GM12874 (cell line): ENCODE measurements at regions not wholly inside any gene's neighbourhood (a gene's known extent, or its start where the extent isn't known, plus 50 kb on each side); places are given as distances from the start of the nearest gene placed in this dataset.

ENCODE experiments used
- TF ChIP-seq, protein P1 (sequence below): IDR thresholded peaks from 2 replicates; pipeline ENCODE4 v1.5.1; 2011; ENCODE audit warnings: low read depth, mild to moderate bottlenecking, control low read depth, low read length, moderate library complexity; ENCODE audit not compliant: insufficient read depth

DNA sequence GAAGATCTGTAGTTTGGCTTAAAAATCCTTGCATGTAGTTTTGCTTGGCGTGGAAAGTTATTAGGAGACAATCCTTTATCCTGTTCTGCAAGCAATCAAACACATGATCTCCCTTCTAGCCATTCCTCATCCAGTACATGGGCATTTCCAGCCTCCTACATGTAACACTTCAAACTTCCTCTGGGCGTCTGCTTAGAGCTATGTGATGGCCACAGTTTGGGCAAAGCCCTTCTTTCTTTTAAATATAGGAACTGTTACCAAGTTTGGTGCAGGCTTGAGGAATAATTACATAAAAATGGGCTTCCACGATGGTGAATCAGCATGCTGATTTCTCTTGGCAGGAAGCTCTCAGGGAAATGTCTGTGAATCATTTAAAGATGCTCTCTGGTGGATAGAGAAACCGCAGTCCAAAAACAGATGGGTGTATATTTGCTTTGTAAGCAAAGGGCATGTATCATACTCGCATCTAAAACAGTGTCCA is 176.9 kb upstream of the FMN2 start:
- TF ChIP-seq, protein P1, sequence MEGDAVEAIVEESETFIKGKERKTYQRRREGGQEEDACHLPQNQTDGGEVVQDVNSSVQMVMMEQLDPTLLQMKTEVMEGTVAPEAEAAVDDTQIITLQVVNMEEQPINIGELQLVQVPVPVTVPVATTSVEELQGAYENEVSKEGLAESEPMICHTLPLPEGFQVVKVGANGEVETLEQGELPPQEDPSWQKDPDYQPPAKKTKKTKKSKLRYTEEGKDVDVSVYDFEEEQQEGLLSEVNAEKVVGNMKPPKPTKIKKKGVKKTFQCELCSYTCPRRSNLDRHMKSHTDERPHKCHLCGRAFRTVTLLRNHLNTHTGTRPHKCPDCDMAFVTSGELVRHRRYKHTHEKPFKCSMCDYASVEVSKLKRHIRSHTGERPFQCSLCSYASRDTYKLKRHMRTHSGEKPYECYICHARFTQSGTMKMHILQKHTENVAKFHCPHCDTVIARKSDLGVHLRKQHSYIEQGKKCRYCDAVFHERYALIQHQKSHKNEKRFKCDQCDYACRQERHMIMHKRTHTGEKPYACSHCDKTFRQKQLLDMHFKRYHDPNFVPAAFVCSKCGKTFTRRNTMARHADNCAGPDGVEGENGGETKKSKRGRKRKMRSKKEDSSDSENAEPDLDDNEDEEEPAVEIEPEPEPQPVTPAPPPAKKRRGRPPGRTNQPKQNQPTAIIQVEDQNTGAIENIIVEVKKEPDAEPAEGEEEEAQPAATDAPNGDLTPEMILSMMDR: no peak

DNA sequence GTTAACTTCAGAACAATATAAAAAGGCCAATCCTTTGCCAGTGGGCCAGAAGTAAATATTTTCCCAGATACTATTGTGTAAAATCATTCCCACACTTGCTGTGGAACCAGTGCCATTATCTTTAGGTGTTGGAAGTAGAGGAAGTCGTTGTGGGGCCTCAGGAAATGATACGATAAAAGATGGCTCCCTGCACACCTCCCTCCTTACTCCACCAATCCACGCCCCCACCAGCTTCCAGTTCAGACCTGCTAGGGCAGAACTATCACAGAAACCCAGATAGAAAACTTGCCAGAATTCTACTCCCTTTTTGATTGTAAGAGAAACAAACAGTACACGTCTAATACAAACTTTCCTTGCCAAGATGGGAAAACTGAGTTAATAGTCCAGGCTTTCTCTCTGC is 173.0 kb upstream of the FMN2 start:
- TF ChIP-seq, protein P1: no peak

DNA sequence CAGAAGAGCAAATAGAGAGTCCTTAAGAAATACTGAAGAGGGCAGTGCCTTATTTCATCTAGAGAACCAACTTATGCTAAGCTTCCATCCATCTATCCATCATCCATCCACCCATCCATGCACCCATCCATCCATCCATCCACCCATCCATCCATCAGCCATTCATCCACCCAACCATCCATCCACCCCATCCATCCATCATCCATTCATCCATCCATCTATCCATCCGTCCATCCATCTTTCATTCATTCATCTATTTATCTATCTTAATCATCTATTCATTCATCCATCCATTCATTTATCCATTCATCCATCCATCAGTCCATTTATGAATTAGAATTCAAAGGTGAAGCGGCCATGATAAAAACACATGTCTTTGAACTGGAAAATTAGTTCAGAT is 171.5 kb upstream of the FMN2 start:
- TF ChIP-seq, protein P1: no peak

DNA sequence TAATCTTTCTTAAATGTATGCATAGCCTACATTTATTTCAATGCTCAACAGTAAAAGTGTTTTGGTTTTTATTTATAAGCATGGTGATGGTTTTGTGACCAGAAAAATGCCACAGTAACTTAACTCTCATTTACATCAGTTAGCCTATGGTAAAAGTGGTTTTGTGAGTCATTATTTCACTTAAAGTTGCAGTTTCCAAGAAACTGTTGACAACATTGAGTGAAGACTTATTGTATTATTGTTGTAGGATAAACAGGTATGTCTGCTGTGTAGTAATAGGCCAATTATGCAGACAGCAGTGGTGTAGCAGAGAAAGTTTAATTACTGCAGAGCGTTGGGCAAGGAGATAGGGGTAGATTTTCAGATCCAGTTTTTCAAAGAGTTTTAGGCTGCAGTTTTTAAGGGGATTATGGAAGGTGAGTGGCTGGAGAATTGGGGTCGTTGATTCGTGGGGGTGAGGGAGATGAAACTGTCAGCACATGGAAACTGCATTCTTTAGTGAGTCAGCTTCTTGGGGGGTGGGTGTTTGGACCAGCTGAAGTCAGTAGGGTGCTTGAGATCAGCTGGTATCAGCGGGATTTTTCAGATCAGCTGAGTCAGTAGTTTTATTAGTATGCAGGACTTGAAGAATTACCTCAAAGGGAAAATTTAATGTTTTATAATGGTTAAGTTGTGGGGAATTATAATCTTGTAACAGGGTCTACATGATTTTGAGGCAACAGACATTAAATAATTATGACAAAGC is 168.7 kb upstream of the FMN2 start:
- TF ChIP-seq, protein P1: no peak

DNA sequence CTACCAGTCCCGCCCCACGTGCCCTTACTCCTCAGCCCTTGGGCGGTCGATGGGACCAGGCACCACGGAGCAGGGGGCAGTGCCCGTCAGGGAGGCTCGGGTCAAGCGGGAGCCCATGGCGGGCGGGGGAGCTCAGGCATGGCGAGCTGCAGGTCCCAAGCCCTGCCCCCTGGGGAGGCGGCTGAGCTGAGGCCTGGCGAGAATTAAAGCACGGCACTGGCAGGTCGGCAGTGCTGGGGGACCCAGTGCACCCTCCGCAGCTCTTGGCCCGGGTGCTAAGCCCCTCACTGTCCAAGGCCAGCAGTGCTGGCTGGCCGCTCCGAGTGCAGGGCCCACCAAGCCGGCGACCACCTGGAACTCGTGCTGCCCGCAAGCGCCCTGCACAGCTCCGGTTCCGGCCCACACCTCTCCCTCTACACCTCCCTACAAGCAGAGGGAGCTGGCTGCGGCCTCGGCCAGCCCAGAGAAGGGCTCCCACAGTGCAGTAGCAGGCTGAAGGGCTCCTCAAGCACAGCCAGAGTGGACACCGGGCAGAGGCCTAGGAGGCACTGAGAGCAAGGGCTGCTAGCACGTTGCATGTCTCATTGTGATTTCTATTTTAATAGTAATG is 166.8 kb upstream of the FMN2 start:
- TF ChIP-seq, protein P1: no peak

DNA sequence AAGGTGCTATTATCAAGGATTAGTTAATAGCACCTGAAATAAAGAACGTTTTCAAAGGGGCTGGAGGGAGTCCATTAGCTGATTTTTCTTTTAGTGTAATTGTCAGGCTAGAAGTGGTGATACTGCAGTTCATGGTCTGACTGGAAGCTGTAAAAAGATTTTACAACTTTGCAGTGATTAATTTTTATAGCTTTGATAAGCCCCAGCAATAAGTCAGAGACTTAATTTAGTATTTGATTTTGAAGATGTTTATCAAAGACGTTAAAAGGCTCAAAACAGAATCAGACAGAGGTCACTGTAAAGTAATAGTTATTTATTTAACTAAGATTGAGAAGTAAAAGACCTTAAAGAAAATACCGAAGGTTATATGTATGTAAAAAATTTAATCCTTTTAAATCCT is 165.5 kb upstream of the FMN2 start:
- TF ChIP-seq, protein P1: no peak

DNA sequence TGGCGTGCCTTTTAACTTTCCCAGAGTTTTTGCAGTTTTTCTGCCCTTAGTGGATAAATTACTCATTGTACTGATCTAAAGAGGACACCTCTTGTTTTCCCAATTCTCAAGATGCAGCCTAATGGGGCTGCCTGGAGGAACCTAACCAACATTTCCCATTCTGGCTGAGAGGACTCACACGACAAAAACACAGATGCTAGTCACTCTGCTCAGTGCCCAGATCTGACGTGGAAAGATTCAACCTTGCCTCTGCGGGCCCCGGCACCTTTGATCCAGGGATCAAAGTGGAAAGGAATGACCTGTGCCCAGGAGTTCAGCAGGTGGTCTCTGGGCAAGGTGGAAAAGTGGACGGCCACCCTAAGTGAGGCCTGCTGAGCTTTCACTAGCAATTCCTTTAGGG is 162.4 kb upstream of the FMN2 start:
- TF ChIP-seq, protein P1: no peak
